ENCODE measurements at regions not wholly inside any gene's neighbourhood (a gene's known extent, or its start where the extent isn't known, plus 50 kb on each side); places are given as distances from the start of the nearest gene placed in this dataset.
A peak's percentile ranks its signal among the peaks of the same experiment; 100 is the strongest.

- peak in 2 of 3 donors; percentile 46 to 73 for TF ChIP-seq CTCF (IDR thresholded peaks at IDR 0.05)
- DNase-seq (ENCODE audit: low spot score) (no peak), ATAC-seq (ENCODE audit: low FRiP score) (no peak)
These were observed 54.7 kb upstream of the SYPL1 start for GRCh38 chr7:106166651-106167342.

DNA sequence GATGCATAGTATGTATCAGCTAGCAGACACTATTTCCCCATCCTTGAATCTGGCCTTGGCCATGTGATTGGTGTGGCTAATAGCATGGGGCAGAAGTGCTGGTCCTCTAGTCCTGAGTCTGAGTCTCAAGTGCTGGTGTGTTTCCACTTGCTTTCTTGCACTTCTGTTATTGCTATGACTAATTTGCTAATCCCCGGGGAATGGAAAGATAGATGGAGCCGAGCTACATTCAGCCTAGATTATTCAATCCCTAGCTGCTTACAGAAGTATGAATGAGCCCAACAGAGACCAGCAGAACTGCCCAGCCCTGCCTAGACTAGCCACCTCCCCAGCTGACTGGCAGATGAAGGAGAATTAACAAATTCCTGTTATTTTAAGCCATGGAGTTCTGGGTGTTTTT lies 53.2 kb upstream of the SYPL1 start:
- TF ChIP-seq CTCF (IDR thresholded peaks at IDR 0.05), result no peak
- no peak for ATAC-seq (ENCODE audit: low FRiP score)
- DNase-seq (ENCODE audit: low spot score), result no peak

- ATAC-seq (ENCODE audit: low FRiP score) (no peak), DNase-seq (ENCODE audit: low spot score) (no peak)
- TF ChIP-seq CTCF (IDR thresholded peaks at IDR 0.05), result no peak
These were observed 51.1 kb upstream of the SYPL1 start for GRCh38 chr7:106163257-106163656.
